K562 (cell line): ENCODE measurements at regions not wholly inside any gene's neighbourhood (a gene's known extent, or its start where the extent isn't known, plus 50 kb on each side); places are given as distances from the start of the nearest gene placed in this dataset.
A peak's percentile ranks its signal among the peaks of the same experiment; 100 is the strongest.

Source experiments
- ATAC-seq: fragments of 200-7000 bp; cut with Tn5 transposase; 3 replicates; pipeline ENCODE4 v1.9.1; 2020; ENCODE audit warnings: moderate library complexity
- BruUV-seq: library from RNA; stranded (reverse); fragments of 400-500 nt; replicated peaks from 2 replicates; lab custom pipeline; 2021; lab: Mats Ljungman, UMichigan
- CTCF ChIA-PET: fragments of 300-600 bp; formaldehyde crosslinking; extraction: SDS; loops from one replicate; lab custom pipeline; 2021; ENCODE audit warnings: low intra/inter-chr PET ratio; lab: Yijun Ruan, JAX
- POLR2A ChIA-PET: fragments of 300-600, 350-650 bp; sonication (Branson Sonifier 250); formaldehyde crosslinking; extraction: SDS; loops from one replicate; lab custom pipeline; 2021; ENCODE audit warnings: antibody characterized with exemption, inconsistent platforms; lab: Yijun Ruan, JAX
- DNase-seq, 4 experiments: peaks; one replicate each; pipeline versions ENCODE4 v3.0.0 to v3.0.0-alpha.2; 2011 to 2018; ENCODE audit warnings: low spot score in 3 of 4, mixed read lengths in 3 of 4; ENCODE audit errors: extremely low read depth in 1 of 4
- FAIRE-seq: peaks from 2 replicates; lab custom pipeline; 2011; peaks lifted over from hg19 to GRCh38; lab: Jason Lieb, UNC
- H2AFZ ChIP-seq: 2 replicates; pipeline ENCODE4 v1.6.0; 2011; ENCODE audit warnings: low read depth, low read length, control low read depth, inconsistent platforms
- H3K27ac ChIP-seq: fragments of 200-600 bp; 3 replicates; pipeline ENCODE4 v1.8.0; 2011; ENCODE audit warnings: low read depth, mild to moderate bottlenecking, control low read depth, inconsistent platforms, low read length, moderate library complexity, mixed read lengths; ENCODE audit errors: extremely low read depth
- H3K27me3 ChIP-seq, 2 experiments: fragments of 300-600 bp in 1 of 2; 2 replicates in 1 of 2; 3 replicates in 1 of 2; pipeline versions ENCODE4 v1.6.0 to v1.8.0; 2011; ENCODE audit warnings: inconsistent platforms in 2 of 2, low read length in 2 of 2, mild to moderate bottlenecking in 1 of 2, mixed read lengths in 1 of 2, moderate library complexity in 1 of 2; ENCODE audit not compliant: control insufficient read depth in 2 of 2, insufficient read depth in 2 of 2
- H3K36me3 ChIP-seq: fragments of 300-600 bp; 3 replicates; pipeline ENCODE4 v1.8.0; 2011; ENCODE audit warnings: mild to moderate bottlenecking, low read length, inconsistent platforms; ENCODE audit not compliant: control insufficient read depth, insufficient read depth
- H3K4me1 ChIP-seq, 2 experiments: fragments of 200-600 bp in 1 of 2; replicated peaks in 1 of 2; 2 replicates in 1 of 2; 3 replicates in 1 of 2; pipeline versions ENCODE4 v1.5.1 to v1.8.0; 2011; ENCODE audit warnings: inconsistent platforms in 2 of 2, low read length in 2 of 2, mild to moderate bottlenecking in 1 of 2, mixed read lengths in 1 of 2, moderate library complexity in 1 of 2; ENCODE audit not compliant: control insufficient read depth in 2 of 2, insufficient read depth in 2 of 2
- H3K4me2 ChIP-seq: 2 replicates; pipeline ENCODE4 v1.6.1; 2011; ENCODE audit warnings: low read length, control low read depth, inconsistent platforms, mixed read lengths; ENCODE audit not compliant: insufficient read depth
- H3K4me3 ChIP-seq: fragments of 200-600 bp; sonication (generic), shearing (Covaris generic); 2 replicates; pipeline ENCODE4 v1.5.1; 2016; ENCODE audit warnings: control low read depth, inconsistent platforms
- H3K79me2 ChIP-seq: fragments of 200-600 bp; 3 replicates; pipeline ENCODE4 v1.8.0; 2011; ENCODE audit warnings: low read length, inconsistent platforms; ENCODE audit not compliant: control insufficient read depth, insufficient read depth
- H3K9ac ChIP-seq, 2 experiments: 2 replicates each; pipeline versions ENCODE4 v1.6.0 to v1.6.1; 2011; ENCODE audit warnings: low read depth in 2 of 2, low read length in 2 of 2, control low read depth in 1 of 2, inconsistent platforms in 1 of 2, mild to moderate bottlenecking in 1 of 2, mixed read lengths in 1 of 2; ENCODE audit not compliant: insufficient read depth in 1 of 2
- H3K9me1 ChIP-seq: one replicate; pipeline ENCODE4 v1.6.0; 2011; ENCODE audit warnings: inconsistent platforms, mild to moderate bottlenecking, low read length, moderate library complexity; ENCODE audit not compliant: control insufficient read depth, insufficient read depth
- H3K9me3 ChIP-seq: replicated peaks from 2 replicates; pipeline ENCODE4 v1.5.1; 2011; ENCODE audit warnings: low read depth, low read length, inconsistent platforms; ENCODE audit not compliant: control insufficient read depth, insufficient read depth
- H4K20me1 ChIP-seq: replicated peaks from 2 replicates; pipeline ENCODE4 v1.6.1; 2011; ENCODE audit warnings: low read length, inconsistent platforms, mixed read lengths; ENCODE audit not compliant: control insufficient read depth, insufficient read depth
- C11orf30 ChIP-seq: fragments of 450-650 bp; IDR thresholded peaks from 2 replicates; pipeline ENCODE4 v1.6.1; 2016; ENCODE audit warnings: low read depth, mild to moderate bottlenecking
- MAFF ChIP-seq: IDR thresholded peaks from 2 replicates; pipeline ENCODE4 v1.6.1; 2012; ENCODE audit warnings: low read length, improper control_type of control experiment
- MAFG ChIP-seq: fragments of 450-650 bp; conservative IDR thresholded peaks from 2 replicates; pipeline ENCODE4 v1.6.1; 2016; ENCODE audit warnings: missing genetic modification characterization, missing compliant biosample characterization
- NFE2 ChIP-seq: IDR thresholded peaks from 2 replicates; pipeline ENCODE4 v1.6.1; 2014; ENCODE audit warnings: antibody characterized with exemption, low read depth
- ZNF239 ChIP-seq: fragments of 250-450 bp; sonication (Bioruptor Pico); IDR thresholded peaks from 2 replicates; pipeline ENCODE4 v1.4.0; 2020; ENCODE audit warnings: mild to moderate bottlenecking
- ZNF316 ChIP-seq: fragments of 450-650 bp; IDR thresholded peaks from 2 replicates; pipeline ENCODE4 v1.6.1; 2016
- WGBS: fragments of 100-300 bp; shearing (Covaris generic); methylation state at CpG from one replicate; pipeline ENCODE4 v1.1.6; 2016; ENCODE audit warnings: low coverage, mixed read lengths; ENCODE audit not compliant: insufficient coverage; ENCODE audit errors: missing lambda C conversion rate; 5-methylcytosine and 5-hydroxymethylcytosine counted together
- in situ Hi-C: fragments of 300-500 bp; cut with MboI; formaldehyde crosslinking; loops from 4 replicates; pipeline ENCODE4 v1.15.0; 2018; ENCODE audit warnings: inconsistent platforms, mixed read lengths
- intact Hi-C: fragments of 100-400 bp; cut with micrococcal nuclease; formaldehyde crosslinking; loops from 2 replicates; pipeline ENCODE4 v1.14.2; 2022

- intact Hi-C loops (loop anchor here (10.0 kb wide), 2 partner anchors 475 to 1525 kb away; no protein-coding TSS in a partner anchor), in situ Hi-C loops (loop anchor here (10.0 kb wide), 1 partner anchor 635 kb away; no protein-coding TSS in a partner anchor)
- Histone ChIP-seq H3K79me2 (no peaks in the 10 kb centered on the region), H3K27ac (no peak overlapping the region), H3K9me3 (no peaks in the 10 kb centered on the region), H3K4me2 (no peak overlapping the region), H3K4me1 (no peaks in the 10 kb centered on the region), H3K9ac (no peak overlapping the region), H3K36me3 (no peaks in the 10 kb centered on the region), H3K9me1 (no peaks in the 10 kb centered on the region), H4K20me1 (no peaks in the 10 kb centered on the region), H3K4me3 (no peak overlapping the region), H3K27me3 (no peaks in the 10 kb centered on the region; a peak in 1 of 5 replicates), H2AFZ (no peak overlapping the region)
- ATAC-seq (no peak), FAIRE-seq (no peak), DNase-seq (no peak)
- 0% methylated on average over 2 of the region's 2 CpGs for WGBS
- ChIA-PET CTCF (no interaction called here), POLR2A (no interaction called here)
- TF ChIP-seq ZNF239 (CRISPR knock-in tag) (no peak), ZNF316 (peak; percentile 64), MAFF (0 out of 2 replicates have a peak, but pooled peaks have one; percentile 21), C11orf30 (peak; percentile 44; the same call in 1 of the 2 replicates), MAFG (tag) (0 out of 2 replicates have a peak, but pooled peaks have one; percentile 21)
- BruUV-seq, result no TSS peak
Measured at GRCh38 chr3:168219530-168219929, 123.8 kb upstream of the GOLIM4 start.

- CTCF ChIA-PET, result no interaction called here
- Histone ChIP-seq H3K9me3 (no peaks in the 10 kb centered on the region), H3K27me3 (no peaks in the 10 kb centered on the region; a peak in 1 of 5 replicates), H3K9me1 (no peaks in the 10 kb centered on the region), H4K20me1 (no peaks in the 10 kb centered on the region), H2AFZ (no peak overlapping the region), H3K36me3 (no peaks in the 10 kb centered on the region), H3K4me1 (no peaks in the 10 kb centered on the region), H3K27ac (no peak overlapping the region), H3K9ac (no peak overlapping the region), H3K79me2 (no peaks in the 10 kb centered on the region), H3K4me3 (no peak overlapping the region), H3K4me2 (no peak overlapping the region)
- no peak for ATAC-seq
- no peak for FAIRE-seq
- POLR2A ChIA-PET, result no interaction called here
- in situ Hi-C loops (loop anchor here (10.0 kb wide), 1 partner anchor 636 kb away; no protein-coding TSS in a partner anchor), intact Hi-C loops (loop anchor here (10.0 kb wide), 2 partner anchors 476 to 1526 kb away; no protein-coding TSS in a partner anchor)
- BruUV-seq, result no TSS peak
- DNase-seq, result no peak
- no peak for TF ChIP-seq NFE2
- 3% methylated on average over 2 of the region's 2 CpGs for WGBS
Measured at GRCh38 chr3:168218600-168218999, 122.9 kb upstream of the GOLIM4 start.
